ENCODE measurements at regions not wholly inside any gene's neighbourhood (a gene's known extent, or its start where the extent isn't known, plus 50 kb on each side); places are given as distances from the start of the nearest gene placed in this dataset.
"Not testable (repeated sequence)": the region's sequence is repeated elsewhere in the genome, so short reads cannot be mapped to it uniquely, and the experiment has no call there.

DNA sequence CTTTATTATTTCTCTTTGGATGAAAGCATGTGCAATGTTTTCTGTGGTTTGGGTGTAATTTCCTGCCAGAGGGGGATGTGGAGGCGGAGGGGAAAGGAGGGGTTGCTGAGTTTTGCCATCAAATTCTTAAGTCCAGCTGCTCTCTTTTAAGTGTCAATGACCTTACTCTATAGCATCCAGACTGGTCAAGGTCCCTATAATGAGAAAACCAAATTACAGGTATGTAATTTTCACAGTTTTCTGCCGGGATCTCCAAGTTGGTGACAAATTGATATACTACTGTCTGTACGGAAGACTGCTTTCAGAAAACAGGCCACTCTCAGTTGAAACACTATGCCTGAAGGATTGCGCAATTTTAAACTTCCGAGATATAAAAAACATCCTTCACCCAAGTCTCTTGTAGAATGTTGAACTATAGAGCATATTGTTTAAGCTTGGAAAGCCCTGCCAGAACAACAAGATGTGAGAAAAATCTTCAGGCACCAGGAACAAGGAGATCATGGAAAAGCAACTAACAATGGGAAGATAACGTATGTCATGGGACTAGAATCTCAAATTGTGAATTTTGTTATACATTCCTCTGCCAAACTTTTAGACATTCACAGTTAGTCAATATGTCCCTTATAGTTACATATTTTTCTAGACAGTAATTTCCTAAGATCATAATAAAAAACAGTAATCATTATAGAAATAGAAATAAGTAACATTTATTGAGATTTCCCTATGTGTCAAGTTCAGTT, 300.7 kb upstream of the SATB1 start:
- H3K36me3 ChIP-seq (ENCODE audit: insufficient read depth, low read length), result no peaks in the 10 kb centered on the region
- H3K4me1 ChIP-seq (ENCODE audit: insufficient read depth, low read length), result no peaks in the 10 kb centered on the region
- no peak overlapping the region for H3K9ac ChIP-seq (ENCODE audit: low read depth, low read length)
- H3K9me3 ChIP-seq (ENCODE audit: control insufficient read depth, insufficient read depth, low read length), result no peaks in the 10 kb centered on the region

DNA sequence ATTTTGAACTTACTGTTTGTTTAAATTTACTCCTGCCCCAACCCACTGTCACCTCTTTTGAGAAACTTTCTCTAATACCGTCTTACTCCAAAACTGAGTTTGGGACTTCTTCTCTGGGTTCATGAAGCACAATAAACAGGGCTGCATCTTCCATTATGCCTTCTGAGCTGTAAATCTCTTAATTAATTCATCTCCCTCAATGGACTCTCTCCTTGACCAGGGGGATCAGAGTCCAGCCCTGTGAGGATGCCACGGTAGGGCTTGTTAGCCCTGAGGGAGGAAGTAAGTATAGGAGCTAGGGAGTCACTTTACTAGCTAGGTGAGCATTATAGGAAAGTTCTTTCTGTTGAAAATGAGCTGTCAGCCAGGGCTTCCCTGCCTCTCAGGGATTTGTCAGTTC, 299.3 kb upstream of the SATB1 start:
- H3K9ac ChIP-seq (ENCODE audit: low read depth, low read length), result no peak overlapping the region
- no peaks in the 10 kb centered on the region for H3K9me3 ChIP-seq (ENCODE audit: control insufficient read depth, insufficient read depth, low read length)
- no peaks in the 10 kb centered on the region for H3K36me3 ChIP-seq (ENCODE audit: insufficient read depth, low read length)
- no peaks in the 10 kb centered on the region for H3K4me1 ChIP-seq (ENCODE audit: insufficient read depth, low read length)

DNA sequence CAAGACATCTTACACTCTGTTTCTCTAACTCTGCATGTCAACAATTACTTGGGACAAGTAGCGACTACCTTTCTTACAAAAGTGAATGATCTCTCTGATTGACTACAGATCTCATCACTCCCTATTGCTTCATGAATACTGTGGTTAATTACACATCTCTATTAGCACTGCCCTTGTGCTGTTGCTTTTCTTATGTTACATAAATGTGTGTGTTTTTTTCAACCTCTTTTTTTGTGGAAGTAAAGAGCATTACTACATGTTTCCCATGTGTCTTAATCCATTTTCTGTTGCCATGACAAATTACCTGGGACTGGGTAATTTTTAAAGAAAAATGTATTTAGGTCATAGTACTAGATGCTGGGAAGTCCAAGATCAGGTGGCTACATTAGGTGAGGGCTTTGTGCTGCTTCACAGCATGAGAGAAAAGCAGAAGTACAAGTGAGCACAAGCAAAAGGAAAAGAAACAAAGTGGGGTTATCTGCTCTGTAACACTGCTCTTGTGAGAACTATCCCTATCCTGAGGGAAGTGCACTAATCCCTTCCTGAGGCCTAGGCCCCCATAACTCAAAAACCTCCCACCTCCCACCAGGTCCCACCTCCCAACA, 298.2 kb upstream of the SATB1 start:
- no peak overlapping the region for H3K9ac ChIP-seq (ENCODE audit: low read depth, low read length)
- H3K4me1 ChIP-seq (ENCODE audit: insufficient read depth, low read length), result no peaks in the 10 kb centered on the region
- H3K36me3 ChIP-seq (ENCODE audit: insufficient read depth, low read length), result no peaks in the 10 kb centered on the region

DNA sequence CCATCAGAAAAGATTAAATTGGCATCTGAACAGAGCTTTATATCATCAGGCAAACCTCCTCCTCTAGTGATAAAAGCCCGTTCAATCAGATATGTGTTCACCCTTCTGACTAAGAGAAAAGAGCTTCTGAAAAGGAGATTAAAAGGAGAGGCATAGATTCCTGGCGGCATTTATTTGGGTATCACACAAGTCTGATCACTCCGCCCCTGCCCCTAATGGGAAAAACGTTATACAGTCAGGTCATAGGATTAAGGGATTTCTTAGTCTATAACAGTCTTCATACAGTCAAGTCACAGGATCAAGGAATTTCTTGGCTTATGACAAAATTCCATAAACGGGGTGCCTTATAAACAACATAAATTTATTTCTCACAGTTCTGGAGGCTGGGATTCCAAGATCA, 295.4 kb upstream of the SATB1 start:
- Histone ChIP-seq H3K36me3 (ENCODE audit: insufficient read depth, low read length) (no peaks in the 10 kb centered on the region), H3K4me1 (ENCODE audit: insufficient read depth, low read length) (no peaks in the 10 kb centered on the region), H3K9me3 (ENCODE audit: control insufficient read depth, insufficient read depth, low read length) (no peaks in the 10 kb centered on the region)

More for the DNA sequence above, 298.2 kb upstream of the SATB1 start:
- no peaks in the 10 kb centered on the region for H3K9me3 ChIP-seq (ENCODE audit: control insufficient read depth, insufficient read depth, low read length)

DNA sequence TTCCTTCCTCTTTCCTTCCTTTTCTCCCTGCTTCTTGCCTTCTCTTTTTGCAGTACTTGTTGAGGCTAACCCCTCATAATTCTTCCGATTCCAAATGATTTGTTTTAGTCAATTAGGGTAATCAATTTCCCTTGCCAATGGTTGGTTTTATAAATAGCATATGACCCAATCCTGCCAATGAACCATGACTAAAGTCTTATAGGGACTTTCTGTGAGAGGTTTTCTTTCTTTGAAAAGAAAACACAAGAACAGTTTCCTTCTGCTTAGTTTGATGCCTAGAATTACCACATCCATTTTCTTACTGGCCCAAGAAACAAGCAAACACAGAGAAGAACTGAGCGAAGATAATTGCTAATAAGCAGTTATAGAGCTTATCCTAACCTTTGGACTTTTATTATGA, 292.5 kb upstream of the SATB1 start:
- Histone ChIP-seq H3K36me3 (ENCODE audit: insufficient read depth, low read length) (no peaks in the 10 kb centered on the region), H3K9me3 (ENCODE audit: control insufficient read depth, insufficient read depth, low read length) (no peaks in the 10 kb centered on the region), H3K9ac (ENCODE audit: low read depth, low read length) (no peak overlapping the region), H3K4me1 (ENCODE audit: insufficient read depth, low read length) (no peaks in the 10 kb centered on the region)

More for the DNA sequence above, 295.4 kb upstream of the SATB1 start:
- no peak overlapping the region for H3K9ac ChIP-seq (ENCODE audit: low read depth, low read length)

DNA sequence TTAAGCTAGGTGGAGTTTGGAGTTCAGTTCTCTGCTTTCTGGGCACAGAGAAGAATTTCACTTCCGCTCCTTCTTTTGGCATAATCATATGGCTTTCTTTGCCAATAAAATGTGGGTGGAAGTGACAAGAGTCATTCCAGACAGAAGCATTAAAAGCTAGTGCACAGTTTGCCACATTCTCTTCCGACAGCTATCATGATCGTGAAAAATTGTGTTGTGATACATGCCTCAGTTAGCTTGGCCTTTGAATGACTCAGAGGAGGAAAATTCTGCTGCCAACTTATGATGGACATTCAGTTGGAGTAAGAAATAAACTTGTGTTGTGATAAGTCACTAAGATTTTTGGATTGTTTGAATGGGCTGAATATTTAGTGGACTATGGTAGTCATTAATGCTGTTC, 291.7 kb upstream of the SATB1 start:
- Histone ChIP-seq H3K36me3 (ENCODE audit: insufficient read depth, low read length) (no peaks in the 10 kb centered on the region), H3K4me1 (ENCODE audit: insufficient read depth, low read length) (no peaks in the 10 kb centered on the region), H3K9ac (ENCODE audit: low read depth, low read length) (no peak overlapping the region), H3K9me3 (ENCODE audit: control insufficient read depth, insufficient read depth, low read length) (no peaks in the 10 kb centered on the region)

DNA sequence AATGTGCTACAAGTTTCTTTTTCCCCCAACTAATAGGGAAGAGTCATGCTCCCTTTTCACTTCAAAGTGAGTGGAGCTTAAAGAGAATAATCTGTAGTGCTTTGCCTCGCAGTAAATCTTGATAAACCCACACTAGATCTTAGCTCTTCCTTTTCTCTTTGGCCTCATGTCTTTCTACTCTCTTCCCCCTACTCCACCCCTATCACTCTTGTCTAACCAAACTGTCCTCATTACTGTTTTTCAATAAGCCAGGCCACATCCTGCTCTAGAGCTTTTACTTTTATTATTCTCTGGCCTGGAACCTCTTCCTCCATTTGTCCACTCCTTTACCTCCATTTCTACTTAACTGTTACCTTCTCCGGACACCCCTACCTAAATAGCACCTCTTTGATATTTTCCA, 291.0 kb upstream of the SATB1 start:
- H3K36me3 ChIP-seq (ENCODE audit: insufficient read depth, low read length), result no peaks in the 10 kb centered on the region
- H3K9me3 ChIP-seq (ENCODE audit: control insufficient read depth, insufficient read depth, low read length), result no peaks in the 10 kb centered on the region
- no peaks in the 10 kb centered on the region for H3K4me1 ChIP-seq (ENCODE audit: insufficient read depth, low read length)
- H3K9ac ChIP-seq (ENCODE audit: low read depth, low read length), result no peak overlapping the region

DNA sequence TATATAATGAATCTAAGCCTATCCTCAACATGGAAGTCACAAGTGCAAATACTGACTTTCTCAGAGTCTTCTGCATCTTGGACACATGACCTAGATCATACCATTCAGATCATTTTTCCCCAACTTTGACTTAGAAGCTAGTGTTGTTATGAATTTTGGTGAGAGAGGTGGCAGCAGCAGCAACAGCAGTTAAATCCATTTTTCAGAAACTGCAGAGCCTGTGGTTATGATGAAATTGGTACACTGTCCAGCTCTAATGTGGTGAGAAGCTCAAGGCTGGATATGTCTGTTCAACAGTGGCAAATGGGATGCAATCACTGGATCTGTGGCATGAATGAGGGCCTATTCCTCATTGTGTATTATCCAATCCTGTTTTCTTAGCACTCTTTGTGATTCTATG, 290.1 kb upstream of the SATB1 start:
- no peak overlapping the region for H3K9ac ChIP-seq (ENCODE audit: low read depth, low read length)
- H3K9me3 ChIP-seq (ENCODE audit: control insufficient read depth, insufficient read depth, low read length), result no peaks in the 10 kb centered on the region

DNA sequence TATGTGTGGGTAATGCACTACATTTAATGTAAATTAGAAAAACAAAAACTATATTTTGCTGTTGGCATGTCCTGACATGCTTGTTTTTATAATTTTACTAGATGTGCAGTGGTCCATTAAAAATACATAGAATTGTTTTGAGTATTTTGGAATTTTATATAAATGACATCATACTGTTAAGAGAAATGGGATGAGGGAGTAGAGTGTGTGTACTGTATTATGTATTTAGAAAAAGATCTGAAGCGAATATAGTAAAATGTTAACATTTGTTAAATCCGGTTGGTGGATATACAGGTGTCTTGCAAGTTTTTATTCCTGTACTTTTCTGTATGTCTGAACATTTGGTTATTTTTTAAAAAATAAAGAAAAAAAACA, 288.4 kb upstream of the SATB1 start:
- no peaks in the 10 kb centered on the region for H3K9me3 ChIP-seq (ENCODE audit: control insufficient read depth, insufficient read depth, low read length)
- H3K4me1 ChIP-seq (ENCODE audit: insufficient read depth, low read length), result no peaks in the 10 kb centered on the region
- H3K9ac ChIP-seq (ENCODE audit: low read depth, low read length), result no peak overlapping the region
- H3K36me3 ChIP-seq (ENCODE audit: insufficient read depth, low read length), result no peaks in the 10 kb centered on the region

More for the DNA sequence above, 290.1 kb upstream of the SATB1 start:
- Histone ChIP-seq H3K4me1 (ENCODE audit: insufficient read depth, low read length) (no peaks in the 10 kb centered on the region), H3K36me3 (ENCODE audit: insufficient read depth, low read length) (no peaks in the 10 kb centered on the region)

DNA sequence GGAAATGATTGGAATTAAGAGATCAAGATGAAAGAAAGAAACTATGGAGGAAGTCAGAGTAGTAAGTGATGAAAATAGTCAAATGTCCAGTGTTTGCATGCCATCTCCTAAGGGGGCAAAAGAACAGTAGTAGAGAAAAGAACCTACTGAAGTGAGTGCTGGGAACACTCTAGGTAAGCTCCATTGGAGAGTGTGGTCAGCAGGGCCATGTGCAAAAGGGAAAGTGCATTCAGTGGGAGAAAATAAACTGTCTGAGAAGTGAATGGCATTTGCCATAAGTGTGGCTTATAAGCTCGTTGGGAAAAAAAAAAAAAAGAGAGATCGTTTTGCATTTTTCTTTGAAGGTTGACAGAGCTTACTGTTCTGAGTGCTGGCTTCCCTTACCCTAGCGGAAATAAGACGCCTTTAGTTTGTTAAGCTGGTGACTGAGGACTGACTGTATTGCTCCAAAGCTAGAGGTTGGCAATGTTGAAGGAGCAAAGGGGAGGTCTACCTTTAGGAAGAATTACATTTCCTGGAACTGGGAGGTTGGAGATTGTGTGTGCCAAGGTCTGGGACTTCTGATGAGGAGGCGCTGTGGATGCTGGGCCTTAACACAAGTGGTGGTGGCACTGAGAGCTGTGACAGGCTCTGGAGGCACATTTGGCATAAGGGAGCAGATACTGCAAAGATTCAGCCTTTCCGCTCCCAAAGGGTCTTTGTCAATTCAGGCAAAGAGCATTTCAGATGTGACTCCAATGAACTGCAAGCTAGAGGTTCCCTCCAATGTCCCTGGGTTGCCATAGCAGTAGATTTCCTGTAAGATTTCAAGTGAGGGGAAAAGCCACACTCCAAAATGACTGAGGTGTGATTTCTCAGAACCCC, 287.8 kb upstream of the SATB1 start:
- no peaks in the 10 kb centered on the region for H3K9me3 ChIP-seq (ENCODE audit: control insufficient read depth, insufficient read depth, low read length)
- H3K4me1 ChIP-seq (ENCODE audit: insufficient read depth, low read length), result no peaks in the 10 kb centered on the region
- H3K36me3 ChIP-seq (ENCODE audit: insufficient read depth, low read length), result no peaks in the 10 kb centered on the region
- H3K9ac ChIP-seq (ENCODE audit: low read depth, low read length), result no peak overlapping the region

DNA sequence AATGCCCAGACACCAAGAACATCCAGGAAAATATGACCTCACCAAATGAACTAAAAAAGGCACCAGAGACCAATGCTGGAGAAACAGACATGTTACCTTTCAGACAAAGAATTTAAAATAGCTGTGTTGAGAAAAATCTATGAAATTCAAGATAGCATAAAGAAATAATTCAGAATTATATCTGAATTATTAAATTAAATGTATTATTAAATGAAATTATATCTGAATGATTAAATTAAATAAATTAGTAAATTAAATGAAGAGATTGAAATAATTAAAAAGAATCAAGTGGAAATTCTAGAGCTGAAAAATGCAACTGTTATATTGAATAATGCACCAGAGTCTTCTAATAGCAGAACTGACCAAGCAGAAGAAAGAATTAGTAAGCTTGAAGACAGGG, 279.2 kb upstream of the SATB1 start:
- Histone ChIP-seq H3K9ac (ENCODE audit: low read depth, low read length) (no peak overlapping the region), H3K36me3 (ENCODE audit: insufficient read depth, low read length) (no peaks in the 10 kb centered on the region), H3K9me3 (ENCODE audit: control insufficient read depth, insufficient read depth, low read length) (0 out of 2 replicates have a peak, but pooled peaks cover 4% of the 10 kb centered on the region), H3K4me1 (ENCODE audit: insufficient read depth, low read length) (no peaks in the 10 kb centered on the region)

DNA sequence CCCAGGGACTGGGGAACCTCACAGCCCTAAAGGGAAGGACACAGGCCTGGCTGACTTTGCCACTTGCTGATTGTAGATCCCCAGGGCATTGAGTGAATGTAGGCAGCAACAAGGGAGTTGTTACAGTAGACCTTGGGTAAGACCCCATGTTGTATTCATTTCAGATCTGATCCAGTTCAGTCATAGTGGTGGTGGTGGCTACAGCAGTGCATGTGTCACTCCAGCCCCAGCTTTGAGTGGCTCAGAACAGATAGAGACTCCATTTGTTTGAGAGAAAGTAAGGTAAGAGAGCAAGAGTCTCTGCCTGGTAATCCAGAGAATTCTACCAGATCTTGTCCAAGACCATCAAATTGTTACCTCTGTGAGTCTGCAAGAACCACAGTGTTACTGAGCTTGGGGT, 278.7 kb upstream of the SATB1 start:
- Histone ChIP-seq H3K9ac (ENCODE audit: low read depth, low read length) (no peak overlapping the region), H3K4me1 (ENCODE audit: insufficient read depth, low read length) (no peaks in the 10 kb centered on the region), H3K36me3 (ENCODE audit: insufficient read depth, low read length) (no peaks in the 10 kb centered on the region), H3K9me3 (ENCODE audit: control insufficient read depth, insufficient read depth, low read length) (0 out of 2 replicates have a peak, but pooled peaks cover 4% of the 10 kb centered on the region)

DNA sequence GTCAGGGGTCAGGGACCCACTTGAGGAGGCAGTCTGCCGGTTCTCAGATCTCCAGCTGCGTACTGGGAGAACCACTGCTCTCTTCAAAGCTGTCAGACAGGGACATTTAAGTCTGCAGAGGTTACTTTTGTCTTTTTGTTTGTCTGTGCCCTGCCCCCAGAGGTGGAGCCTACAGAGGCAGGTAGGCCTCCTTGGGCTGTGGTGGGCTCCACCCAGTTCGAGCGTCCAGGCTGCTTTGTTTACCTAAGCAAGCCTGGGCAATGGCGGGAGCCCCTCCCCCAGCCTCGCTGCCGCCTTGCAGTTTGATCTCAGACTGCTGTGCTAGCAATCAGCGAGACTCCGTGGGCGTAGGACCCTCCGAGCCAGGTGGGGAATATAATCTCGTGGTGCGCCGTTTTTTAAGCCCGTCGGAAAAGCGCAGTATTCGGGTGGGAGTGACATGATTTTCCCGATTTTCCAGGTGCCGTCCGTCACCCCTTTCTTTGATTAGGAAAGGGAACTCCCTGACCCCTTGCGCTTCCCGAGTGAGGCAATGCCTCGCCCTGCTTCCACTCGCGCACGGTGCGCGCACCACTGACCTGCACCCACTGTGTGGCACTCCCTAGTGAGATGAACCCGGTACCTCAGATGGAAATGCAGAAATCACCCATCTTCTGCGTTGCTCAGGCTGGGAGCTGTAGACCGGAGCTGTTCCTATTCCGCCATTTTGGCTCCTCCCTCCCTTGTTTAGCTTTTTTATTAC, 268.6 kb upstream of the SATB1 start:
- H3K4me1 ChIP-seq (ENCODE audit: insufficient read depth, low read length); H3K36me3 ChIP-seq (ENCODE audit: insufficient read depth, low read length); H3K9me3 ChIP-seq (ENCODE audit: control insufficient read depth, insufficient read depth, low read length): not testable (repeated sequence)
- H3K9ac ChIP-seq (ENCODE audit: low read depth, low read length), result peak overlapping the region; percentile 68

DNA sequence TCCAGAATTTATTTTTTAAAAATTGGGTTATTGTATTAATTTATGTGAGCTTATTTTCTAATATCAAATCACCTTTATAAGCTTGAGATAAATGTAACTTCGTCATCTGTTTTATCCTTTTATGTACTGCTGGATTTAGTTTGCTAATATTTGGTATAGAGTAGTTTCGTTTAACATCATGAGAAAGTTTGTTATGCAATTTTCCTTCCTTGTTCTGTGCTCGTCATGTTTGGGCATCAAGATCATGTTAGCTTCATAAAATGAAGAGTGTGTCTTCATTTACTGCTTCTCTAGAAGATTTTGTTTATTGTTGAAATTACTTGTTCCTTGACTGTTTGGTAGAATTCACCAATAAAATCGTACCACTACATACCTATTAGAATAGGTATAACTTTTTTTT, 262.1 kb upstream of the SATB1 start:
- no peak overlapping the region for H3K9ac ChIP-seq (ENCODE audit: low read depth, low read length)
- no peaks in the 10 kb centered on the region for H3K4me1 ChIP-seq (ENCODE audit: insufficient read depth, low read length)
- H3K36me3 ChIP-seq (ENCODE audit: insufficient read depth, low read length), result no peaks in the 10 kb centered on the region
- H3K9me3 ChIP-seq (ENCODE audit: control insufficient read depth, insufficient read depth, low read length), result peaks cover 3% of the 10 kb centered on the region; the same call in 1 of the 2 replicates
